Kidney (tissue), 13 donors: ENCODE measurements at regions not wholly inside any gene's neighbourhood (a gene's known extent, or its start where the extent isn't known, plus 50 kb on each side); places are given as distances from the start of the nearest gene placed in this dataset.

Source experiments
- DNase-seq, 5 donors: peaks; one replicate each; pipeline ENCODE4 v3.0.0-alpha.2; 2013 to 2020
- FAIRE-seq: peaks from 2 replicates; lab custom pipeline; 2012; peaks lifted over from hg19 to GRCh38; lab: Jason Lieb, UNC
- H3K27ac ChIP-seq, 2 donors: one replicate each; pipeline ENCODE4 v1.7.0; 2013; ENCODE audit warnings: low read depth in 2 of 2, low read length in 2 of 2, inconsistent platforms in 1 of 2
- H3K27me3 ChIP-seq: one replicate; pipeline ENCODE4 v1.7.1; 2013; ENCODE audit warnings: low read length, inconsistent platforms; ENCODE audit not compliant: control insufficient read depth, insufficient read depth
- H3K36me3 ChIP-seq, 3 donors: one replicate each; pipeline versions ENCODE4 v1.7.0 to v1.7.1; 2013; ENCODE audit warnings: low read length in 3 of 3, control low read depth in 1 of 3, inconsistent platforms in 1 of 3; ENCODE audit not compliant: insufficient read depth in 3 of 3, control insufficient read depth in 2 of 3
- H3K4me1 ChIP-seq, 3 donors: one replicate each; pipeline versions ENCODE4 v1.7.0 to v1.7.1; 2013; ENCODE audit warnings: low read length in 3 of 3, inconsistent platforms in 1 of 3, low read depth in 1 of 3; ENCODE audit not compliant: control insufficient read depth in 2 of 3, insufficient read depth in 2 of 3
- H3K4me3 ChIP-seq, 3 donors: one replicate each; pipeline versions ENCODE4 v1.7.0 to v1.8.1; 2013; ENCODE audit warnings: low read length in 3 of 3, control low read depth in 1 of 3, inconsistent platforms in 1 of 3
- H3K9ac ChIP-seq, 3 donors: one replicate each; pipeline versions ENCODE4 v1.7.0 to v1.7.1; 2013; ENCODE audit warnings: low read length in 3 of 3, control low read depth in 1 of 3, inconsistent platforms in 1 of 3
- H3K9me3 ChIP-seq, 3 donors: one replicate each; pipeline versions ENCODE4 v1.7.0 to v1.7.1; 2013; ENCODE audit warnings: low read length in 3 of 3, control low read depth in 1 of 3, inconsistent platforms in 1 of 3; ENCODE audit not compliant: control insufficient read depth in 2 of 3, insufficient read depth in 1 of 3
- intact Hi-C: fragments of 100-400 bp; cut with DNase I; formaldehyde crosslinking; loops from one replicate; pipeline ENCODE4 v1.11.1; 2022
- TF ChIP-seq, protein P1 (sequence below): IDR thresholded peaks from 3 replicates; pipeline ENCODE4 v1.5.1; 2012; ENCODE audit warnings: mild to moderate bottlenecking, moderate library complexity, borderline replicate concordance; ENCODE audit not compliant: insufficient read depth; ENCODE audit errors: extremely low read depth
- donor health status: control.
- donor health status: control.
- donor health status: control.
- donor health status: control.
- donor health status: control.
- donor health status: DM: yes; HTN: yes; CAD: no.
- donor health status: Normal renal cell carcinoma (clear cell type).

DNA sequence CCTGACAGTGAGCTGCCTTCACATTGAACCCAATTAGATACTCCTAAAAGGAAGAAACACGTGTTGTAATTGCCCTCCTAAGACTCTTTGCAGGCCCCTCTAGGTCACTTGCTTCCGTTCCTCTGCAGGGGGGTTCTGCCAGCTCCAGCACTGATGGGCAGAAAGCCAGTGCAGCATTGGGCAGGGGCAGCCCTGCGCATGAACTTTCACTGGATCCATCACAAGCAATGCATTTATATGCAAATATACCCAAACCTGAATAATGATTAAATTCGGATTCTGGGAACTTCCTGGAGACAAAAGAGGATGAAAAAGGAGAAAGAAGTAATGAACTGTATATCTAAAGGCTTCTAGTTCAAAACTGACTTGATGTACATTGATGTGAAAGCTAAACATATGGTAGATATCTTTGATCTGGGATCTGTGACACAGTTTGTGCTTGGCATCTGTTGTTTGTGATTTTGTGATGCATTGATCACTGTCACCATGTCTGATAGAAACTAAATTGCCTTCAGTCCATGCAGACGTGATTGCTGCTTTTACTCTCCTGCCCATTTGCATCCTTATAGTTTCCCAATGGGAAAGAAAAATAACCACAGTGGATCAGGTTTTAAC, 313.4 kb downstream of the DEPDC1B start:
- intact Hi-C loops = loop anchor here (10.0 kb wide), 1 partner anchor 572 kb away; no protein-coding TSS in a partner anchor

DNA sequence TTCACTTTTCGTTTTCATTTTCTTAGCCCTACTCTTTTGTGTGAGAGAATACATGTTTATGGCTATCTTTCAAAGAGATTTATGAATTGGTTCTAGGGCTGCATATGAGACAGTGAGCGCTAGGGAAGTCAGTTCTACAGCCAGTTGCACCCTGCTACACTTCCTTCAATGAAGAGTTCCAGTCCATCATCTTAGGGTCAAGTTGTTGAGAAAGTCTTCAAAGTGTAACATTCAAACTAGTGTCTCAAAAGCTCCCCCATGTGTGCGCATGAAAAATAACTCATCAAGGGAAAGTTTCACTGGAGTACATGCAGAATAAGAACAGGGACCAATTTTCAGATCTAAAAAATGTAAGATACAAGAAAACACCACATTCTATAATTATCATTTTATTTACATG, 317.2 kb downstream of the DEPDC1B start:
- Histone ChIP-seq H3K9ac (no peak overlapping the region), H3K27ac (no peak overlapping the region), H3K9me3 (no peaks in the 10 kb centered on the region), H3K4me3 (no peak overlapping the region), H3K27me3 (no peaks in the 10 kb centered on the region), H3K4me1 (peaks cover 0 to 5% (median 4%) of the 10 kb centered on the region in 3 donors), H3K36me3 (no peaks in the 10 kb centered on the region)
- peak in 2 of 5 donors; percentile 57 to 79 for DNase-seq
- intact Hi-C loops = loop anchor here (10.0 kb wide), 1 partner anchor 568 kb away; no protein-coding TSS in a partner anchor
- TF ChIP-seq, protein P1, sequence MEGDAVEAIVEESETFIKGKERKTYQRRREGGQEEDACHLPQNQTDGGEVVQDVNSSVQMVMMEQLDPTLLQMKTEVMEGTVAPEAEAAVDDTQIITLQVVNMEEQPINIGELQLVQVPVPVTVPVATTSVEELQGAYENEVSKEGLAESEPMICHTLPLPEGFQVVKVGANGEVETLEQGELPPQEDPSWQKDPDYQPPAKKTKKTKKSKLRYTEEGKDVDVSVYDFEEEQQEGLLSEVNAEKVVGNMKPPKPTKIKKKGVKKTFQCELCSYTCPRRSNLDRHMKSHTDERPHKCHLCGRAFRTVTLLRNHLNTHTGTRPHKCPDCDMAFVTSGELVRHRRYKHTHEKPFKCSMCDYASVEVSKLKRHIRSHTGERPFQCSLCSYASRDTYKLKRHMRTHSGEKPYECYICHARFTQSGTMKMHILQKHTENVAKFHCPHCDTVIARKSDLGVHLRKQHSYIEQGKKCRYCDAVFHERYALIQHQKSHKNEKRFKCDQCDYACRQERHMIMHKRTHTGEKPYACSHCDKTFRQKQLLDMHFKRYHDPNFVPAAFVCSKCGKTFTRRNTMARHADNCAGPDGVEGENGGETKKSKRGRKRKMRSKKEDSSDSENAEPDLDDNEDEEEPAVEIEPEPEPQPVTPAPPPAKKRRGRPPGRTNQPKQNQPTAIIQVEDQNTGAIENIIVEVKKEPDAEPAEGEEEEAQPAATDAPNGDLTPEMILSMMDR = peak; percentile 40
- peak; percentile 6 for FAIRE-seq

More for the DNA sequence above, 313.4 kb downstream of the DEPDC1B start:
- no peaks in the 10 kb centered on the region for H3K9me3 ChIP-seq
- TF ChIP-seq, protein P1 = no peak
- FAIRE-seq = no peak
- no peak for DNase-seq
- no peak overlapping the region for H3K9ac ChIP-seq
- no peaks in the 10 kb centered on the region for H3K27me3 ChIP-seq
- H3K4me1 ChIP-seq = peaks cover 0 to 3% (median 0%) of the 10 kb centered on the region in 3 donors
- no peaks in the 10 kb centered on the region for H3K36me3 ChIP-seq
- no peak overlapping the region for H3K4me3 ChIP-seq
- H3K27ac ChIP-seq = no peak overlapping the region

DNA sequence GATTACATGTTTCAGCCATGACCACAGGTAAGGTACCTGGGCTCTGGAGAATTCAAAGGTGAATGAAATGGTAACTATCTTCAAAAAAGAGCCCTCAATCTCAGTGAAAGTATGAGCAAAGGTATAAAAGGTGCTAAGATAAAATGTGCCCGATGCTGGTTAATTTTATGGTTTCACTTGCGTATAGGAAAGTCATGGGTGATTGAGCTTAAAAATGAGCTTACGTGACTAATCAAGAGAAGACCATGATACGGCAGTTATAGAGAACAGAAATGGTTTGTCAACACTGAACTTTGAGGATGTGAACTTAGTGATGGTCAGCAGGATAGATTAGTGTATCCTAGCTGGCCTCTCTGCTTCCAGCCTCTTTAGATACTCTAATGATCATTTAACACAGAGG, 320.1 kb downstream of the DEPDC1B start:
- H3K9ac ChIP-seq = no peak overlapping the region
- H3K4me3 ChIP-seq = no peak overlapping the region
- DNase-seq = no peak
- peak overlapping the region in 1 of 2 donors; percentile 52 for H3K27ac ChIP-seq
- peaks cover 0 to 4% (median 2%) of the 10 kb centered on the region in 3 donors for H3K4me1 ChIP-seq
- no peaks in the 10 kb centered on the region for H3K9me3 ChIP-seq
- H3K27me3 ChIP-seq = no peaks in the 10 kb centered on the region
- no peaks in the 10 kb centered on the region for H3K36me3 ChIP-seq
- TF ChIP-seq, protein P1 = no peak
- FAIRE-seq = no peak
- intact Hi-C loops = loop anchor here (10.0 kb wide), 1 partner anchor 565 kb away; no protein-coding TSS in a partner anchor

DNA sequence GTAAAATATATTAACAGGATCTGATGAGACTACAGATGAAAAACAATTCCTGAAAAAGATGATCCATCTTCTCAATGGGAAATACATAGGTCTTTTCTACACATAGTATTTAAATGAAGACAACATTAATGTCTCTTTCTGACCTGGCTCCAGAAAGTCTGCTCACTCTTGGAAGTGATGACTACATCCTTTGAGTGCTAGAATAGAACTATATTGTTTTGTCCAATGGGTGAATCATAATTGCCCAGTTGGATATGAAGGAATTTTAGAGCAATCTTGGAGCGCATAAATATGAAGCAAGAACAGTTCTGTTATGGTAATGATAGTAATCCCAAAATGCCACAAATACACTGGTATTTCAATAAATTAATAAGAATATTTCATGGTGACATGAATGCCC, 322.1 kb downstream of the DEPDC1B start:
- intact Hi-C loops = no loop called here
- Histone ChIP-seq H3K9me3 (no peaks in the 10 kb centered on the region), H3K36me3 (no peaks in the 10 kb centered on the region), H3K4me1 (peaks cover 0 to 4% (median 2%) of the 10 kb centered on the region in 3 donors), H3K27me3 (no peaks in the 10 kb centered on the region), H3K27ac (no peak overlapping the region), H3K4me3 (no peak overlapping the region), H3K9ac (no peak overlapping the region)
- FAIRE-seq = no peak
- no peak for DNase-seq
- TF ChIP-seq, protein P1 = no peak
